Subcutaneous abdominal adipose tissue (tissue), 5 donors: ENCODE measurements at regions not wholly inside any gene's neighbourhood (a gene's known extent, or its start where the extent isn't known, plus 50 kb on each side); places are given as distances from the start of the nearest gene placed in this dataset.

ENCODE experiments used
- H3K27ac ChIP-seq: one replicate; pipeline ENCODE4 v1.7.0; 2013; ENCODE audit warnings: low read depth, mild to moderate bottlenecking, inconsistent platforms, low read length, moderate library complexity
- H3K27me3 ChIP-seq, 5 donors: one replicate each; pipeline ENCODE4 v1.7.0; 2013; ENCODE audit warnings: low read length in 5 of 5, inconsistent platforms in 1 of 5; ENCODE audit not compliant: control insufficient read depth in 5 of 5, insufficient read depth in 4 of 5
- H3K36me3 ChIP-seq, 5 donors: one replicate each; pipeline ENCODE4 v1.7.0; 2013; ENCODE audit warnings: low read length in 5 of 5; ENCODE audit not compliant: control insufficient read depth in 5 of 5, insufficient read depth in 5 of 5
- H3K4me1 ChIP-seq, 5 donors: one replicate each; pipeline ENCODE4 v1.7.0; 2013; ENCODE audit warnings: low read length in 5 of 5, mild to moderate bottlenecking in 3 of 5, moderate library complexity in 1 of 5; ENCODE audit not compliant: control insufficient read depth in 5 of 5, insufficient read depth in 5 of 5
- H3K4me3 ChIP-seq, 5 donors: one replicate each; pipeline ENCODE4 v1.7.0; 2013; ENCODE audit warnings: low read length in 5 of 5, low read depth in 1 of 5
- H3K9ac ChIP-seq, 5 donors: one replicate each; pipeline ENCODE4 v1.7.0; 2013; ENCODE audit warnings: low read length in 5 of 5, mild to moderate bottlenecking in 4 of 5, moderate library complexity in 3 of 5
- H3K9me3 ChIP-seq, 5 donors: one replicate each; pipeline ENCODE4 v1.7.0; 2013; ENCODE audit warnings: low read length in 5 of 5; ENCODE audit not compliant: control insufficient read depth in 5 of 5
- donor health status: healthy.
- donor health status: healthy.
- donor health status: healthy.
- donor health status: healthy.
- donor health status: healthy.

DNA sequence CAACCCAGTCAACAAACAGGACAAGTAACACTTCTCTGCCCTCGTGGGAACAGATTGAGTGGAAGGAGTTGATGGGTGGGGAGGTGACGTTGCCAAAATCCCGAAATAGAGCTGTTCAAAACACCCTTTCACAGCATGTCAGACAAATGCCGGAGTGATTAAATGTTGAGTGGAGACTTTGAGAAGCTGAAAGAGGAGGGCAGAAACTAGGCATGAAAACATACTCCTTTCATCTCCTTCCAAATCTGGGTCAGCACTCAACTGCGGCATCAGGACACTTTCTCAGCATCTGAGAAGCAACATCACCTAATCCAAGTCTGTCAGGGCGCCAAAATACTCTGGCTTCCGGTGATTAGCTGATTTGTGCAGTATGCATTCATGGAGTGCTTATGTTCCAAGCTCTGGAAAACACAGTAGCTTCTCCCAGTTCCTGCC, 51.5 kb upstream of the MRI1 start:
- H3K36me3 ChIP-seq = no peaks in the 10 kb centered on the region
- no peak overlapping the region for H3K9ac ChIP-seq
- no peaks in the 10 kb centered on the region for H3K4me1 ChIP-seq
- peaks cover 0 to 11% (median 6%) of the 10 kb centered on the region in 5 donors for H3K9me3 ChIP-seq
- H3K27ac ChIP-seq = no peak overlapping the region
- H3K4me3 ChIP-seq = no peak overlapping the region
- peaks cover 0 to 7% (median 2%) of the 10 kb centered on the region in 5 donors for H3K27me3 ChIP-seq

DNA sequence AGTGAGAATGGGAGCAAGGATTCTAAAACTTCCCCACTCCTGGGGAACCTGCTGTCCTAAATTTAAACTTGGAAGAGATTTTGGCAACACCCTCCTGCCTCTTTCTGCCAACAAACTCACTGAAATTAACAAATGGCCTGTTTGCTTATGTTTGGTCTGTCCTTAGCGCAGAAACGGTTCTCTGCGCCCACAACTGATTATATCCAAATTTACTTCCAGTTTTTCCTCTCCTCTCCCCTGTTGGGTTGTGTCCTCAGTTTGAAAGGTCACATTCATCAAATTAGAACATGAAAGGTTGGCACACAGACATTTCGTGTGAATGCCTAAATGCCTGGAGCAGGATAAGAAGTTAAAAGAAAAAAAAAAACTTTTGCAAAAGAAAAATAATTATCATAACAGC, 56.4 kb upstream of the MRI1 start:
- H3K27ac ChIP-seq = no peak overlapping the region
- no peak overlapping the region for H3K9ac ChIP-seq
- no peaks in the 10 kb centered on the region for H3K36me3 ChIP-seq
- no peaks in the 10 kb centered on the region for H3K4me1 ChIP-seq
- H3K27me3 ChIP-seq = peaks cover 0 to 7% (median 2%) of the 10 kb centered on the region in 5 donors
- H3K4me3 ChIP-seq = no peak overlapping the region
- peaks cover 0 to 11% (median 4%) of the 10 kb centered on the region in 5 donors for H3K9me3 ChIP-seq

DNA sequence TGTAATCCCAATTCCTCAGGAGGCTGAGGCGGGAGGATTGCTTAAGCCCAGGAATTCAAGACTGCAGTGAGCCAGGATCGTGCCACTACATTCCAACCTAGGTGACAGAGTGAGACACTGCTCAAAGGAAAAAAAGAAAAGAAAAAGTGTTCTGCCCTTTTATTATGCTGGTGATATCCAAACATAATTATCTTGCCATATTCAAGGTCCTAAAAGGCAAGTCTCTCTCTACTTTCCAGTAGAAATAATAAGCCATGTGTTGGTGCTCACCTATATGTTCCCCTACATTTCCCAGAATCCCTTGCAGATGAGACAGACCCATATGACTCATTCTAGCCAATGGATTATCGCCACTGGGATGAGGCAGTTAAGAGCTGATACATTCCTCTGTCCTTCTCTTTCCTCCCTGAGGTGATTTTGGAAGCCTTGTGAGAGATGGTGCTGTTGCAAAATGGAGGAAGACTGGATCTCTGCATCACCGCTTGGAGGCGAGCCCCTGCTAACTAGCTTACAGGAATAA, 58.3 kb upstream of the MRI1 start:
- no peaks in the 10 kb centered on the region for H3K36me3 ChIP-seq
- H3K4me1 ChIP-seq = no peaks in the 10 kb centered on the region
- H3K27ac ChIP-seq = no peak overlapping the region
- H3K9me3 ChIP-seq = peaks cover 3 to 18% (median 10%) of the 10 kb centered on the region in 5 donors
- H3K9ac ChIP-seq = no peak overlapping the region
- peaks cover 4 to 7% (median 6%) of the 10 kb centered on the region in 5 donors for H3K27me3 ChIP-seq
- no peak overlapping the region for H3K4me3 ChIP-seq

DNA sequence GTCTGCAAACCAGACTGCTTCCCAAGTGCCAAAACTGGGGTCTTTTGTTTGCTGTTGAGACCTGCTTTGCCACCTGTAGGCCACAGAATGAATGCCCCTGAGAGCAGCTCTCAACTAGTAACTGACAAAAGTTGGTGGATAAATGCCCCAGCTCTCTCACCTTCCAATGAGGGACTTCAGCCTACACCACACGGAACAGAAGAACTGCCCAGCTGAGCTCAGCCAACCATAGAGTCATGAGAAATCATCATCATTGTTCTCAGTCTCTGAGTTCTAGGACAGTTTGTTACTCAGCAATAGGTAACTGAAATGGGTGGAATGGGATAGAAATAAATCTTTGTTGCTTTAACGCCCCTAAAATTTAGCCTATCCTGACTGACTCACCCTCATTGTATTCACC, 59.1 kb upstream of the MRI1 start:
- Histone ChIP-seq H3K4me1 (no peaks in the 10 kb centered on the region), H3K4me3 (no peak overlapping the region), H3K36me3 (no peaks in the 10 kb centered on the region), H3K9me3 (peaks cover 3 to 18% (median 13%) of the 10 kb centered on the region in 5 donors), H3K27me3 (peaks cover 4 to 10% (median 7%) of the 10 kb centered on the region in 5 donors), H3K9ac (no peak overlapping the region), H3K27ac (no peak overlapping the region)

DNA sequence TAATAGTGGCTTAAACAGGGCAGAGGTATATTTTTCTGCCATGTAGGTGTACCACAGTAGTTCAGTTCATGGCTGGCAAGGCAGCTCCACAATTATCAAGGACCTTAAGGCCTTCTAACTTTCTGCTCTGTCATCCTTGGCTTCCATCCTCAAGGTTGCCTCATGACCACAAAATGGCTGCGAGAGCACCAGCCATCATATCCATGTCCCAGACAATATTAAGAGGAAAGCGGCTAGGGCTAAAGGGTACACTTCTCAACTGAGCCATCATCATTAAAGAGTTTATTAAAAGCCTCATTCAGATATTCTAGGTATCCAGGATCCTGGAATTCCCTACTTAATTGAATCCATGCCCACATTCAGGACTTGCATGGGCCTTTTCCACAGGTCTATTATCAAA, 62.7 kb upstream of the MRI1 start:
- peaks cover 3 to 18% (median 13%) of the 10 kb centered on the region in 5 donors for H3K9me3 ChIP-seq
- H3K27ac ChIP-seq = no peak overlapping the region
- H3K9ac ChIP-seq = no peak overlapping the region
- H3K27me3 ChIP-seq = peaks cover 4 to 10% (median 9%) of the 10 kb centered on the region in 5 donors
- H3K36me3 ChIP-seq = no peaks in the 10 kb centered on the region
- H3K4me1 ChIP-seq = no peaks in the 10 kb centered on the region
- no peak overlapping the region for H3K4me3 ChIP-seq

DNA sequence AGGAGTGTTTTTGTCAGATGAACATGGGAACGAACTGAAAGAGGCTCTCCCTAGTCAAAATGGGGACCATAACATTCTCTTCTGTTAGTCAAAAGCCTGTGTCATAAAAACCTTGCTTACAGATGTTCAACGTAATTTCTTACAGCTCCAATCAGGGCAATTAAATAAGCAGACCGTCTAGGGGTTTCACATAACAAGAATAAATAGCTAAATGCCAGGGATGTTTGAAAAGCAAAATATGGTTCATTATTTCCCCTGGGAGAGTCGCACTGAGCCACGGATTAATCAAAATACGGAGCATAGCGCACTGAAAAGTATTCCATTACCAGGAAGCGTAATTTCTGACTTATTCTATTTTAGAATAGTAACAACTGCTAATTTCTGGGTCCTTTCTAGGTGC, 63.7 kb upstream of the MRI1 start:
- Histone ChIP-seq H3K27ac (no peak overlapping the region), H3K36me3 (no peaks in the 10 kb centered on the region), H3K4me3 (no peak overlapping the region), H3K9me3 (peaks cover 3 to 17% (median 9%) of the 10 kb centered on the region in 5 donors), H3K9ac (no peak overlapping the region), H3K4me1 (no peaks in the 10 kb centered on the region), H3K27me3 (peaks cover 6 to 11% (median 8%) of the 10 kb centered on the region in 5 donors)

DNA sequence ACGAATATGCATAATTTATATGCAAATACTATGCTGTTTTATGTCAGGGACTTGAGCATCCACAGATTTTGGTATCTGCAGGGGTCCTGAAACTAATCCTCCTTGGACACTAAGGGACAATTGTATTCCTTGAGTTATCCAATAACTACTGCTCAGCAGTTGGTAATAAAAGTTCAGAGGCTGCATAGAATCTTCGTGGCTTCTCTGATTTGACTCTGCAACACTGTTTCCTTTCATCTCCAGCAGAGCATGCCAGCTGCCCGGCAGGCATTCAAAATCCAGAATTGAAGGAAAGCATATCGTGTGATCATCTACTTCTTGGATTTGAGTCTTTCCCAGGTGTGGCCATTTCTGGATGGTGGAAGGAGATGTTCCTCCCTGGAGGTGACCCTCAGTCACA, 64.5 kb upstream of the MRI1 start:
- Histone ChIP-seq H3K4me3 (no peak overlapping the region), H3K9ac (no peak overlapping the region), H3K27me3 (peaks cover 6 to 10% (median 7%) of the 10 kb centered on the region in 5 donors), H3K9me3 (peaks cover 3 to 13% (median 5%) of the 10 kb centered on the region in 5 donors), H3K36me3 (no peaks in the 10 kb centered on the region), H3K27ac (no peak overlapping the region), H3K4me1 (no peaks in the 10 kb centered on the region)

DNA sequence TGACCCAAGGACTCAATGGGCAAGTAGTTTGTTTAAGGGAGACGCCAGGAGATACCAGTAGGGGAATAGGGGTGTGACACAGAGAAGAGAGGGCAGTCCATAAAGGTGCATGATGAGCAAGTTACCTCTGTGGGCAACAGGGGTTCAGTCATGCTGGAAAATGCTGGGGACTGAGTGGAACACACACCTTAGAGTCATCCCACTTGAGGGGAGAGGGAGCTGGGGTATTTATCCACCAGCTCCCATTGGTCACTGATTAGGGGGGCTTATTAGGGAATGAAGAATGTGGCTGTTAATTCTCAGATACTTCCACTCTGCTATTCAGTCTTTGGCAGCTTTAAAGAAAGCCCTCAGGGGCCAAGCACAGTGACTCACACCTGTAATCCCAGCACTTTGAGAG, 67.5 kb upstream of the MRI1 start:
- H3K27ac ChIP-seq = no peak overlapping the region
- no peaks in the 10 kb centered on the region for H3K4me1 ChIP-seq
- H3K4me3 ChIP-seq = no peak overlapping the region
- no peak overlapping the region for H3K9ac ChIP-seq
- H3K9me3 ChIP-seq = peaks cover 3 to 13% (median 5%) of the 10 kb centered on the region in 5 donors
- no peaks in the 10 kb centered on the region for H3K36me3 ChIP-seq
- peaks cover 4 to 19% (median 8%) of the 10 kb centered on the region in 5 donors for H3K27me3 ChIP-seq

DNA sequence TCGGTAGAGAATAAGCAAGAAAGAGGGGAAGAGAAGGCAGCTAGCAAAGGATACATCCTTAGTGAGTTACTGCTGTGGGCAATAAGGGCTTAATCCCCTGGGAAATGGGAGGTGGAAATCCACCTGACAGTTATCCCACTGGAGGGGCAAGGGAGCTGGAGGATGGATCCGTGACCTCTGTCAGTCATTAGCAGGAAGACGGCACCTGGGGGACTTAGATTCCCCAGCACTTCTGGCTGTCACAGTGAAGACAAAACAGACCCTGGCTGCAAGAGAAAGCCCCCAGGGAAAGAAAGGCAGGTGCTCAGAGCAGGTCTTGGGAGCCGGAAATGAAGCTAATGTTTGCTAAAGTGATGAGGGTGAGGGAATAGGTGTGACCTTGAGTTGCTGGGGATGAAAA, 70.4 kb upstream of the MRI1 start:
- H3K27ac ChIP-seq = no peak overlapping the region
- peaks cover 0 to 12% (median 4%) of the 10 kb centered on the region in 5 donors for H3K27me3 ChIP-seq
- H3K9me3 ChIP-seq = peaks cover 0 to 8% (median 0%) of the 10 kb centered on the region in 5 donors
- H3K4me1 ChIP-seq = no peaks in the 10 kb centered on the region
- H3K36me3 ChIP-seq = no peaks in the 10 kb centered on the region
- H3K9ac ChIP-seq = no peak overlapping the region
- no peak overlapping the region for H3K4me3 ChIP-seq

DNA sequence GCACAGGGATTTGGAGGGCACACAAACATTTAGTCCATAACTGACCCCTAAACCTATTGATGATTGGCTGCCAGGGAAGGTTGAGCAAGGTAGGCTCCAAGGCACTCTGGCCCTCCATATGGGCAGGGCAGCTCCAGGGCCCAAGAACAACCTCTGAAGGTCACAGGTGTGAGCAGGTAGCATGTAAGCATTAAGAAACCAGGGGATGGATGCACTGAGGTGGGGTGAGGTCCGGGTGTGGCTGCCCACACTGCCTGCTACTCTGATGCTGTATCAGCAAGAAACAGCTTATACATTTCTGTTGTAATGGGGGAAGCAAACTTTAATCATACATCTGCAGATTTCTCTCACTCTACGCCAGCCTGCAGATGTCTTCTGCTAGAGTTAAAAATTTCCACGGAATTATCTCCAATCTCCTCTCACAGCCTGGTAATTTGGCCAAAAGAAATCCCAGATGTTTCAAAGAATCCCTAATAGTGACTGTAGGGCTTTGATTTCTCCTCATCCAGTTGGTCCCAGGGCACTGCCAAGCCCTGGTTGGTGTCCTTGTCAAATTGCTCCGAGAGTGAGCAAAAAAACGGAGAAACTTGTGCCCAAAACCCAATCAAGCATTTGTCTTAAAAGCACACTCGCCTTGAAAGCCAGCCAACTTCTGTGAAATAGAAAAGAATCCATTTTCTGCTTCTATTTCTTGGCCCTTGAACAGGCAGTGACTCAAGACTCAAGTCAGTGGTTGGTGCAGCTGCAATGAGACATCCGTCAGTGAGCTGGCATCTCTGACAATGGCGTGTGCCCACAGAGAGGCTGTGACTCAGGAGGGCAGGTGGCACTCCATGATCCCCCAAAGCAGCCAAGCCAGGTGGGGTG, 72.5 kb upstream of the MRI1 start:
- Histone ChIP-seq H3K9ac (no peak overlapping the region), H3K4me1 (no peaks in the 10 kb centered on the region), H3K9me3 (peaks cover 0 to 8% (median 0%) of the 10 kb centered on the region in 5 donors), H3K4me3 (no peak overlapping the region), H3K27me3 (peaks cover 0 to 12% (median 3%) of the 10 kb centered on the region in 5 donors), H3K27ac (no peak overlapping the region), H3K36me3 (no peaks in the 10 kb centered on the region)
